Right ventricle myocardium inferior (tissue), 1 donor: ENCODE measurements at regions not wholly inside any gene's neighbourhood (a gene's known extent, or its start where the extent isn't known, plus 50 kb on each side); places are given as distances from the start of the nearest gene placed in this dataset.

ENCODE experiments used
- ATAC-seq: fragments of 200-7000 bp; cut with Tn5 transposase; one replicate; pipeline ENCODE4 v1.9.1; 2020; ENCODE audit warnings: mild to moderate bottlenecking, moderate library complexity
- DNase-seq: peaks from one replicate; pipeline ENCODE4 v3.0.0; 2021; ENCODE audit errors: missing footprints
- intact Hi-C: fragments of 100-400 bp; cut with DNase I; formaldehyde crosslinking; loops from one replicate; pipeline ENCODE4 v1.11.0; 2022
- donor health status: DM: no; HTN: yes; CAD: no; lungs with severe emphysema.

DNA sequence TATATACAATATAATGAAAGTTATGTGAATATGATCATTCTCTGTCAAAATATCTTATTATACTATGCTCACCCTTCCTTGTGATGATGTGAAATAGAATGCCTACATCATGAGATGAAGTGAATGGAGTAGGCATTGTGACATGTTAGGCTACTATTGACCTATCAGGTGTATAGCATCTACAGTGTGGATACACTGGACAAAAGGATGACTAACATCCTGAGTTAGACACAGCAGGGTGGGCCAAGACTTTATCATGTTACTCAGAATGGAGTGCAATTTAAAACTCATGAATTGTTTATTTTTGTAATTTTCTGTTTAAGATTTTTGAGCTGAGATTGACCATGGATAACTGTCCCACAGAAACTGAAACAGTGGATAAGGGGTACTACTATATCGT is 53.4 kb upstream of the NAV3 start:
- ATAC-seq: no peak
- DNase-seq: no peak
- intact Hi-C loops: no loop called here

DNA sequence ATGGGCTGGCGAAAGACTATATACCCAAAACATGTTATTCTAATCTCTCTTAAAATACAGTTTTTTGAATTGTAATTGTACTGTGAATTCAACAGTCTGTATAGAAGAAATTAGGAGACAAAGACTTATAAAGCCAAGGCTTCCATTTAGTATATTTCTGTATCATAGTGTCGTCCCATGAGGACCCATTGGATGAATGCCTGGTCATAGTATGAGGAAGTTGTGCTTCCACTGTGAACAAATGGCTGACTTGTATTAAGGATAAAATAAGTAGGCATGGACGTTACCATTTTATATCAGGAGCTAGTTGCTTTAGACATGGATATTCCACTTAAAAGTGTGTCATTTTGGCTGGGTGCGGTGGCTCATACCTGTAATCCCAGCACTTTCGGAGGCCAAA is 55.9 kb upstream of the NAV3 start:
- intact Hi-C loops: no loop called here
- no peak for ATAC-seq

DNA sequence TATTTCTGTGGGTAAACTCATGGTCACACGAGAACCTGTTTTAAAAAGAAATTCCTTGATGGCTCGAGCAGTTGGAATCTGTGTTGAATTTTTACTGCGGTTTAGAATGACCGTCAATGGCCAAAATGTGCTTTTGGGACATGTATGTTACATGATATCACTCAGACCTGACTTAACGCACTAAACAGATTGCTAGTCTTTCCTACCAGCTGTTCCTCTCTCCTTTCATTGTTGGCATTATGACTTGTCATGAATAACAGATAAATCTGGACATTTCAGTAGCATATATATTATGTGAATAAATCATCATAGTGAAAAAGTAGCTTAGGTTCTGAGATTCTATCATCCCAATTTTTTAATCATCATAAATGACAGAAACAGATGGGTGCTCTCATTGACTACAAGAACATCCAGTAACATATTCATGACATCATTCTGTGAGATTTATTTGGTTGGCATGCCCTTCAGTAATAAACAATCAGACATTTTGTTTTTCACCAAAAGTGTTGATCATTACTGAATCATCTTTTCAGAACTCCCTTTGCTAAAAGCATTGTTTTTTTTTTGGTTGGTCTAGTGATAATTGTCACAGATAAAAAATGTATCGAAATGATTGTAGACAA is 57.9 kb upstream of the NAV3 start:
- ATAC-seq (no peak), DNase-seq (no peak)
- intact Hi-C loops: no loop called here

More for the DNA sequence above, 55.9 kb upstream of the NAV3 start:
- no peak for DNase-seq

DNA sequence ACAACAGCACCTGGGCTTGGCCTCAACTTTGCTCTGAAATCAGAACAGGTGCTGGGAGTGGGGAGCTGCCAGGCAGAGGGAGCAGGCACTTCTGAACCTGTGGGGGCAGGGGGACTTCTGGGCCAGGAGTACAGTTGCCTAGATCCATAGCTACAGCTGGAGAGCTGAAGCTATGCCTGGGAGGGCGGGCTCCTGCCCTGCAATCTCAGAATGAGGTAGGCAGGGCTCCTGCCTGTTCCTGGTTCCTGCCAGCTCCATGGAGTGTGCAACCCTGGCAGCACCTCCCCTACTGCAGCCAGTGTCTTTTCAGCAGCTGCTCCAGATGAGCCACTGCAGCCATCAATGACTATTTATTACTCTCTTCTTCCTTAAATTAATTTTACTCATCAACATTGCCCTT is 62.1 kb upstream of the NAV3 start:
- intact Hi-C loops: no loop called here
- ATAC-seq (no peak), DNase-seq (no peak)

DNA sequence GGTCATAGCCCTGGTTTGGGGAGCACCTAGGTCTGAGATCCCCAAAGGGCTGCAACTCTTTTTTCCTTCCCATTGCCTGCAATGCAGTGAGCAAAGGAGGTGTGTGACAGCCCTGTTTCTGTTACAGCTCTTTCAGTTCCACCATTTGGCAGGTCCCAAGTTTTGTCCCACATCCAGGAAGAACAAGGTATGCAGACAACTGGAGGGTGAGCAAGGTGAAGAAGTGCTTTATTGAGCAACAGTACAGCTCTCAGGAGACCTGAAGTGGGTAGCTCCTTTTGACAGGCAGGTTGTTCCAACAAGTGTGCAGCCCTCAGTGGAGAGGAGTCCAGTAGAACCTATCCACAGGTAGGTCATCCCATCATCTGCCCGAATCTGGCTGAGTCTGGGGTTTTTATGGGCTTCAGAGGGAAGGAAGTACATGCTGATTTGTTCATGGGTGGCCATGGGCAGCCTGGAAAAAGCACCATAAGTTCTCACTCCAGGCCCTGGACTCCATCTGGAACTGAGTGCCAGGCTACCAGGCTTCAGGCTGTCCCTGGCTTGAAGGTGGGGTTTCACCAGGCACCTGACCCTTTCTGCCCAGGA is 62.8 kb upstream of the NAV3 start:
- ATAC-seq: no peak
- intact Hi-C loops: no loop called here

DNA sequence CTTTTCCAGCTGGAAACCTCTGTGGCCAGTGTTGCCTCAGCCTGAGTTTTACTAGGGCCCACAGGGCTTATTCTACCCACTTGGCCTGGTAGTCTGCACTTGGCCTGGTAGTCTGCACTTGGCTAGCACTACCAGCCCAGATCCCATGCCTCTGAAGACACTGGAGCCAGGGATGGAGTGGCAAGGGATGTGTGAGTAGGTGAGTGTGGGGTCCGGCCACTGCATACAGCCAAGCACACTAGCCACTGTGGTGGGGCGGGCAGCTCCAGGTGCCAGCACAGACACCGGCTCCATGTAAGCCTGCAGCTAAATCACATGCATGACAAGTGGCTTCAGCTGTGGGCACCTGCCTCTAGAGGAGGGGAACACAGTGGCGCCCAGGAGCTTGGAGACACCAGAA is 63.4 kb upstream of the NAV3 start:
- intact Hi-C loops: no loop called here
- DNase-seq (no peak), ATAC-seq (no peak)

More for the DNA sequence above, 62.8 kb upstream of the NAV3 start:
- no peak for DNase-seq

DNA sequence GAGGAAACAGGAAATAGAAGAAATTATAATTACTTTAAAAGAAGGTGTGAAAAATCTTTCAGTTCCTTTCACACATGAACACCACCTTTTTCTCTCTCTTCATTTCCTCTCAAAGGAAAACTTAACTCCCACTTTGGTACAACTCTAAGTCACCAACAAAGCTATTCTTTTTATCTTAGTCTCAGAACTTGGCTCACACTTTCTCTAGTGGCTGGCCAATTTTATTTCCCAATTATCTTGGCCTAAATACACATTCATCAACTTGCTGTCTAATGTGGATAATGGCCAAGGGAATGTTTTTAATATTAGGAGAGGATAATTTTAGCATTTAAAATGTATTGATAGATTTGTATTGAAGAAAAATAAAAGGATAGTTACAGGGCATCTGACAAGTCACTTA is 64.5 kb upstream of the NAV3 start:
- ATAC-seq: peak; percentile 65
- intact Hi-C loops: no loop called here

DNA sequence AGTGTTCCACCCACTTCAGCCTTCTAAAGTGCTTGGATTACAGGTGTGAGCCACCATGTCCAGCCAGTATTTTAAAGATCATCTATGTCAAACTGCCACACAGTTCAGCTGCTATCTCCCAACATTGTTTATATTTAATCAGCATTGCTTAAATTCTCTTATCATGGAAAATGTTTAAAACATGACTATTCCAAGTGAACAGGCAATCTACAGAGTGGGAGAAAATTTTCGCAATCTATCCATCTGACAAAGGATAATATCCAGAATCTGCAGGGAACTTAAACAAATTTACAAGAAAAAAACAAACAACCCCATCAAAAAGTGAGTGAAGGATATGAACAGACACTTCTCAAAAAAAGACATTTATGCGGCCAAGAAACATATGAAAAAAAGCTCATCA is 69.4 kb upstream of the NAV3 start:
- intact Hi-C loops: no loop called here
- DNase-seq (no peak), ATAC-seq (no peak)

More for the DNA sequence above, 64.5 kb upstream of the NAV3 start:
- DNase-seq: no peak

DNA sequence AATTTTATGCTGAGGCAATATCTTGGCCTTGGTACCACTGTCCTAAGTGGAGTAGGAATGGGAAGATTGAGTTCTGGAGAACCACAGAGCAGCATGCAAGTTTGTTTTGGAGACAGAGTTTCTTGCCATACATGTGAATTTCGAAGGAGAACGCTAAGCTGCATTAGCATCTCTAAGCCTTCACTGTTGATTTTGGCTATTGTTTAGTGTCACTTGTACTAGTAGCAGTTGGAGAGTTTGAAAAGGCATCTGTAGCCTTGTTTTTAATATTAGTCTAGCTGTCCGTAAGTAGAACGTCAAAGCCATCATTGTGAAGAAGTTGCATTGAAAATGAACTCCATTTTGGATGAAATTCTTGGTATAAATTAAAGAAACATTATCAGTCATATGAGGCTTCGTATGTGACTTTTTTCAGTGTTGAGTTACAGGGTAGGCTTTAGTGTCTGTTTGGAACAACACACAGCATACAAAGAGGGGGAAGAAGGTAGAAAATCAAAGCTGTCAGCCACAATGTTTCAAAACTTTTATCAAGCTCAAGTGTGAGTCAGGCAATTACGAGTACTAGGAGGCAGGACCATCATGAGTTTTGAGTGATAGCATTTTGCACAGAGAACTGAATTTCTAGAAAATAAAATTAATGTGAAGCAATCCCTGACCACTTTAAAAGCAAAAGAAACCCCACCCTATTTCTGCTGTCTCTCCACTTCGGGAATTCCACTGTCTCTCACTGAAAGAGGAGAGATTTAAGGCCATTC is 70.2 kb upstream of the NAV3 start:
- intact Hi-C loops: no loop called here
- DNase-seq: no peak
- ATAC-seq: no peak

DNA sequence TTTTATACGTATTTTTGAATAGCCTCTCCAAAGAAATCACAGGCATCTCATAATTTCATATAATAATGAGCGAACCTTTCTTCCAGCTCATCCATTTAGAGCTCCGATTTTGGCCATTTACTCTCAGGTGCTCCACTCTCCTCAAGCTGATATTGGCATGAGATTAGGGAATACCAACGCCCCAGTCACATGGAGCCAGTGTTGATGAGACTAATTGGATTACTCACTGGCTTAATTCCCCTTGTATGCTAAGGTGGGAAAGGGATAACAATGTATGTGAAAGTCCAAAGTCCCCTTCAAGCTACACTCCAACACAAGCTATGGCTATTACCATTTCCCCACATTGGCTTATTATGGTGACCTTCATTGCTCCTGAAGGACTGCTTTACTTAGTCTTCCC is 76.6 kb upstream of the NAV3 start:
- no peak for DNase-seq
- ATAC-seq: no peak
- intact Hi-C loops: no loop called here

DNA sequence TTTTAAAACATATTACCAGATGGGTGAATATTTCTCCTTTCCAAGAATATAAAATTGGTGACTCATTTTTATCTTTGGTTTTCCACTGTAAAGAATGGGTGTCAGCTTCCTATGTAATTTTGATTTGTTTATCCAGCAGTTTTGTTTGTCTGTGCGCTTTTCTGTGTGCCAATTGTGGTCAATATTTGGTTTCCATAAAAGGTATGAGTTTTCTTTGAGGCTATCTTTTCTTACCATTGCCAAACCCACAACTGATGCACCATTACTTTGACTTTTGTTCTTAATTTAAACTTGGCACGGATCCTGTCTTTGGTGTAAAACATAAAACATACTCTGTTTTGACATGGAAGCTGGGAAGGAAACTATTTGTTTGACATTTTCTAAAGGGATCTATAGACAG is 78.8 kb upstream of the NAV3 start:
- DNase-seq (no peak), ATAC-seq (no peak)
- intact Hi-C loops: no loop called here

DNA sequence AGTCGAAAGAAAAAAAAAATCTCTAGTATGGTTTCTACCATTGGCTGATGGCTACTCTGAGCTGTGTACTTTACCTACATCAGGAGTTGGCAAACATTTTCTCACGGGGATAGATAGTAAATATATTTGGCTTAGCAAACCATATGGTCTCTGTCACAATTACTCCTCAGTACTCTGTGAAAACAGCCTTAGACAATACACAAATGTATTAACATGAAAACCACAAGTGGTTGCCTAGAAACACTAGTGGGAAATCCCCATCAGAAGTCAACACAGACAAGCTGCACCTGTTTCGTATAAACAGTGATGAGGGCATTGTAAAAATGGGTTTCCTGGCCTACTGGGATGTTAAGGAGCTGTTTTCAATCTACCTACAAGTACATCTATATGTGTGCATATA is 84.6 kb upstream of the NAV3 start:
- intact Hi-C loops: no loop called here
- no peak for ATAC-seq

DNA sequence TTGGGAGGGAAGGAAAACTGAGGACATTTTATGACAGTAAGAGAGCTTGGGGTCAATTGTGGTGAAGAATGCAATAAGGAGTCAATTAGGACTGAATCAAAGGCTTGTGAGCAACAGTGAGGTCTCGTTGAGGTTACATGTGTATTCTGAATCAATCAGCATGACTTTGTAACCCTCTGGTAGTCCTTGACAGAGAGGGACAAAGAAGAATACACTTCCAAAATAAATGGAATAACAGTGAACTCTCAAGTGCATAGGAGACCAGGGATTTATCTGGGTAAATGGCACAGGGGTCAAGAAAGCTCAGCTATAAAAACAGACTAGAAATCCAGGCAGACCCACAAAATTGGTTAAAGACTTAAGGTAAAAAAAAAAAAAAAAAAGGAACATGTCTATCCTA is 85.1 kb upstream of the NAV3 start:
- intact Hi-C loops: no loop called here
- no peak for DNase-seq
- no peak for ATAC-seq

More for the DNA sequence above, 84.6 kb upstream of the NAV3 start:
- DNase-seq: no peak

DNA sequence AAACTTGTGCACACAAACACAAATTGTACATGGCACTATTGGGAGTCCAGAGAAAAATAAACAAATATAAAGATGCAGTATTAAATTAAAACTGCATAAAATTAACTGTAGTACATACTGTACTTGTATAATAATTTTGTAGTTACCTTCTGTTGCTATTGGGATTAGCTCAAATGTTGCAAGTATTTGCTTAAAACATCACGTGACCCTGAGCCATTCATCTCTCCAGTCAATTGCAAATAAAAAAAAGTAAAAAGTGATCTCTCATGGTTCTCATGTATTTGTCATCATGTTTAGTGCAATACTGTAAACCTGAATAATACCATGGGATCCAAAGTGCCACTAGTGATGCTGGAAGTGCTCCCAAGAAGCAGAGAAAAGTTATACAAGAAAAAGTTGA is 88.1 kb upstream of the NAV3 start:
- DNase-seq (no peak), ATAC-seq (no peak)
- intact Hi-C loops: no loop called here

DNA sequence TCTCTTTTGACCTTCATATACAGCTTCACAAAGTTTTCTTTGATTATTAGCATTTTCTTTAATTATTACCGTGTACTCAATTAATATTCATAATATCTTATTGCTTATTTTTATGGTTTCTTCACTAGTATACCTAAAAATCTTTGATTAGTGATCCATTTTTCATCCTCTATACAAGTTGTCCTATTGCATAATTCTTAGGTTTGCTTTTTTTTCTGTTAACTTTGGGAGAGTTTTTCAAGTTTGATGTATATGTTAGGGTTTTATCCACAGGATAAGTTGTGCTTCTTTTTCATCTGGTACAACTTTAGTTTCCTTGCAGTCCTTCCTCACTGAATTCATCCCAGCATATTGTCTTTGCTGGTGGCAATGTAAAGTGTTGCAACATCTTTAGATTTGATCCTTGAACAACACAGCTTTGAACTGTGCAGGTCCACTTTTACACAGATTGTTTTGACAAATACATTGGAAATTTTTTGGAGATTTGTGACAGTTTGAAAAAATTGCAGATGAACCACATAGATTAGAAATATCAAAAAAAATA is 88.6 kb upstream of the NAV3 start:
- intact Hi-C loops: no loop called here
- DNase-seq (no peak), ATAC-seq (no peak)

DNA sequence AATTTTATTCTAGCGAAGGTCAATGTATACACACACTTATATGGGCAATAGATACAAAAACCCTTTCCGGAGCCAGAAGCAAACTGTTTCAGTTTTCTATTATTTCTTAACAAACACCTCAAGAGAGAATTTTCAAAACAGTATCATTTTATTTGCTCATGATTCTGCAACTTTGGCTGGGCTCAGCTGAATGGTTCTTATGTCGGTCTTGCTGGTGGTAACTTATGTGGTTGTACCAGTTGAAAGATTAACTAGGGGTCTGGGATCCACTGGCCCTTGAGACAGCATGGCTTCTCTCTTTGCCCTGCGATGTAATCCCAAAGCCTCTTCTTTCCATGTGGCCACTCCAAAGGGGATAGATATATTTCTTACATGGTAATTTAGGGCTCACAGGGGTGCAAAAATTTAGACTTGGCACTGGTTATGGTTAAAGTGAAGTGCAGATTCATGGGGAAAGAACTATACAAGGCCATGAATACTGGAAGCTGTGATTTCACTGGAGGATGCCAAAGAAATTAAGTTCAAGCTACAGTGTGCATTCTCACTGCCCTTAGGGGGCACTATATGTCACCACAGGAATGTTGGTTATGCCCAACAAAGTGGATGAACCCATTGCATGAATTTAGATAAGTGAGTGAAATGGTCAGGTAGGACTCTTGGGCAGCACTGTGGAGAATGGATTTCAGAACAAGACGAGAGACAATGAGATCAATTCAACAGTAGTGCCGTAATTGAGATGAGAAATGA is 94.3 kb upstream of the NAV3 start:
- ATAC-seq (no peak), DNase-seq (no peak)
- intact Hi-C loops: no loop called here

DNA sequence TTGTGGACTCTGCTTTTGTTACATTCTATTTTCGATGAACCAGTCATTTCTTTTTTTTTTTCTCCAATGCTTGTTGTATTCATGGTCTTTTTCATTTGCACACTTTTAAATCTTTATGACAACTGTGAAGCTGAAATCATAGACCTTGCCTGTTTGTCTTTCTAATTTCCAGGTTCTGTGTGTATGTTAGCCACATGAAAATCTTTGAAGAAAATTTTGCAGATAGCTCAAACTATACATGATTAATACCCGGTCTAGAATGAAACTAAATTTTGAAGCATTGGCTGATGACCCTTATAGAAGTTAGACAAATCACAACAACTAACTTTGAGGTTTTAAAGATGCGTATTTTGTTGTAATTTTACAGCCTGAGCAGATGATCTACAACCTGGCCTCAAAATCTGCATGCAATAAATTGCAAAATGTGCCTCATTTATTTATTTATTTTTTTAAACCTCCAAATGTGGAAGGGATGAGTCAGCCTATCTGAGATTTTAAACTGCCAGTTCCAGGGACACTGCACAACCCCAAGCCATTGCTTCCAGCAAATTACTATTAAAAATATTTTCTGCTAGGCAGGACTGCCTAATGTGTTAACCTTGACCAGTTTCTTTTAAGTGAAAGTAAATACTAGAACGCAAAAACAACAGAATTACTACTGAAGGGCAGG is 96.3 kb upstream of the NAV3 start:
- DNase-seq: no peak
- no peak for ATAC-seq
- intact Hi-C loops: no loop called here

DNA sequence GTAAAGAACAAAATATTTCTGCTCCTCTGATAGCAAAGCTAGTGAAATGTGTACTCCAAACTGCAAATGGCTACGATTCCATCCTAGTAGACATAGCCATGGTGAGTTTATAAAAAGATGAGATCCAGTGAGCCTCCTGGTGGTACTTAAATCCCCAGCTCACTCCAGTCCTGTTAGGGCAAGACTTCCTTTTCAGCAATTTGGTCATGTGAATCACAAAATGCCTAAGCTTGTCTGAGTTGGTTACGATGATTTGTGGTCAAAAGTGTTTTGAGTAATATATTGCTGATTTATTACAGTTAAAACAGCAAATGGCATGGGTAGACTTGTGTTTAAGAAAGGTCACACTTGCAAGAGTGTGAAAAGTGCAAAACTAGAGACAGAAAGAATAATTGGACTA is 102.7 kb upstream of the NAV3 start:
- intact Hi-C loops: no loop called here
- no peak for DNase-seq
- no peak for ATAC-seq

DNA sequence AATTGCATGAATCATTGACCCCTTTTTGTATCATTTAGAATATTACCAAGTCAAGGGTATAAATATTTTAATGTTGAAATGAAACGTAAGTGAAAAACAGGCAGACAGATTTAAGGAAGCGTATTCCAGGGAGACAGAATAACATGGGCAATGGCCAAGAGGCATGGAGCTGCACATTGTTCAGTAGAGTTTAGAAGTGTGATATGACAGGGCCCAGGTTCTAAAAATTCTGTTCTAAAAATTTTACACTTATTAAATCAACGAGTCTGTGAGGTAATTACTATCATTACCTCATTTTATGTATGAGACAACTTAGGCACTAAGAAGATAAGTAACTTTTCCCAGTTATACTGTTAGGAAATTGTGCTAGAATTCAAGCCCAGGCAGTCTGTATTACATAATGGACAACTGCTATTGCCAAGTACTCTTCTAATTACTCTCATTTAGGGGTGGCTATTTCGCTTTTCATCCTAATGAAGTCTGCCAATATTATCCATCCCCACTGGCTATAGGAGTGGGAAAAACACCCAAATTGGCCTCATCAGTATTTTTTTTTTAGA is 103.2 kb upstream of the NAV3 start:
- ATAC-seq (peak; percentile 58), DNase-seq (no peak)
- intact Hi-C loops: no loop called here
